ENCODE measurements at regions not wholly inside any gene's neighbourhood (a gene's known extent, or its start where the extent isn't known, plus 50 kb on each side); places are given as distances from the start of the nearest gene placed in this dataset.

- H3K27ac ChIP-seq (ENCODE audit: extremely low read depth, low read depth, low read length), result no peak overlapping the region
- H3K27me3 ChIP-seq (ENCODE audit: control insufficient read depth in 2 of 2, insufficient read depth in 2 of 2, low read length in 2 of 2), result no peaks in the 10 kb centered on the region
- H4K20me1 ChIP-seq (replicated peaks; ENCODE audit: control insufficient read depth, insufficient read depth, low read length), result no peaks in the 10 kb centered on the region
- POLR2A ChIA-PET, result no interaction called here
- in situ Hi-C loops (cut with MboI), result no loop called here
- H3K9me3 ChIP-seq (replicated peaks; ENCODE audit: control insufficient read depth, insufficient read depth, low read depth, low read length), result no peaks in the 10 kb centered on the region
- TF ChIP-seq ARNT (IDR thresholded peaks at IDR 0.05), result no peak
- no peak overlapping the region for H2AFZ ChIP-seq (ENCODE audit: low read depth, low read length)
- H3K4me2 ChIP-seq (ENCODE audit: insufficient read depth, low read length), result no peak overlapping the region
- H3K9me1 ChIP-seq (ENCODE audit: control insufficient read depth, insufficient read depth, low read length), result no peaks in the 10 kb centered on the region
- CTCF ChIA-PET (ENCODE audit: low intra/inter-chr PET ratio), result no interaction called here
- H3K79me2 ChIP-seq (ENCODE audit: control insufficient read depth, insufficient read depth, low read length), result no peaks in the 10 kb centered on the region
- H3K4me1 ChIP-seq (replicated peaks in 1 of 2; ENCODE audit: control insufficient read depth in 2 of 2, insufficient read depth in 2 of 2, low read length in 2 of 2), result no peaks in the 10 kb centered on the region
- no peak overlapping the region for H3K9ac ChIP-seq (ENCODE audit: insufficient read depth in 1 of 2, low read depth in 2 of 2, low read length in 2 of 2)
- 0% methylated on average over 3 of the region's 3 CpGs for WGBS (ENCODE audit: insufficient coverage, low coverage, missing lambda C conversion rate)
- H3K36me3 ChIP-seq (ENCODE audit: control insufficient read depth, insufficient read depth, low read length), result no peaks in the 10 kb centered on the region
- DNase-seq (ENCODE audit: extremely low read depth in 1 of 4, low spot score in 3 of 4) (no peak), ATAC-seq (no peak), FAIRE-seq (no peak)
- H3K4me3 ChIP-seq, result no peak overlapping the region
- BruUV-seq (replicated peaks), result no TSS peak
- intact Hi-C loops (cut with micrococcal nuclease), result no loop called here
Observed at GRCh38 chr4:166662266-166662843, 571.9 kb downstream of the SPOCK3 start.

GRCh38 chr4:166670341-166670740 is 564.0 kb downstream of the SPOCK3 start:
- no TSS peak for BruUV-seq (replicated peaks)
- no peak for FAIRE-seq
- intact Hi-C loops (cut with micrococcal nuclease), result no loop called here

More at GRCh38 chr4:166670341-166670740, 564.0 kb downstream of the SPOCK3 start:
- no peaks in the 10 kb centered on the region for H3K9me1 ChIP-seq (ENCODE audit: control insufficient read depth, insufficient read depth, low read length)
- no peaks in the 10 kb centered on the region; the same call in 1 of the 2 replicates for H3K9me3 ChIP-seq (replicated peaks; ENCODE audit: control insufficient read depth, insufficient read depth, low read depth, low read length)
- H3K4me3 ChIP-seq, result no peak overlapping the region
- H4K20me1 ChIP-seq (replicated peaks; ENCODE audit: control insufficient read depth, insufficient read depth, low read length), result no peaks in the 10 kb centered on the region
- H3K9ac ChIP-seq (ENCODE audit: insufficient read depth in 1 of 2, low read depth in 2 of 2, low read length in 2 of 2), result no peak overlapping the region
- no peaks in the 10 kb centered on the region for H3K36me3 ChIP-seq (ENCODE audit: control insufficient read depth, insufficient read depth, low read length)
- no peak overlapping the region for H2AFZ ChIP-seq (ENCODE audit: low read depth, low read length)
- ATAC-seq (no peak), DNase-seq (ENCODE audit: extremely low read depth in 1 of 4, low spot score in 3 of 4) (no peak)
- POLR2A ChIA-PET, result no interaction called here
- CTCF ChIA-PET (ENCODE audit: low intra/inter-chr PET ratio), result no interaction called here
- TF ChIP-seq THRA (IDR thresholded peaks at IDR 0.05) (no peak), SNIP1 (IDR thresholded peaks at IDR 0.05; ENCODE audit: low read depth) (no peak), ARID1B (IDR thresholded peaks at IDR 0.05) (no peak), ZNF512 (tag; IDR thresholded peaks at IDR 0.05) (no peak), SMARCC2 (IDR thresholded peaks at IDR 0.05; ENCODE audit: low read depth) (no peak), MAFG (tag; conservative IDR thresholded peaks at IDR 0.05) (no peak)
- in situ Hi-C loops (cut with MboI), result no loop called here
- H3K27me3 ChIP-seq (ENCODE audit: control insufficient read depth in 2 of 2, insufficient read depth in 2 of 2, low read length in 2 of 2), result no peaks in the 10 kb centered on the region
- no peaks in the 10 kb centered on the region for H3K4me1 ChIP-seq (replicated peaks in 1 of 2; ENCODE audit: control insufficient read depth in 2 of 2, insufficient read depth in 2 of 2, low read length in 2 of 2)
- no peak overlapping the region for H3K27ac ChIP-seq (ENCODE audit: extremely low read depth, low read depth, low read length)
- no peaks in the 10 kb centered on the region for H3K79me2 ChIP-seq (ENCODE audit: control insufficient read depth, insufficient read depth, low read length)
- H3K4me2 ChIP-seq (ENCODE audit: insufficient read depth, low read length), result no peak overlapping the region
- WGBS (ENCODE audit: insufficient coverage, low coverage, missing lambda C conversion rate), result 0% methylated on average over 1 of the region's 1 CpG
